Astrocyte of the spinal cord (primary cell): ENCODE measurements at regions not wholly inside any gene's neighbourhood (a gene's known extent, or its start where the extent isn't known, plus 50 kb on each side); places are given as distances from the start of the nearest gene placed in this dataset.

Experiments used
- DNase-seq: peaks from one replicate; pipeline ENCODE4 v3.0.0; 2011; ENCODE audit warnings: low read depth, low spot score
- H3K4me3 ChIP-seq: 2 replicates; pipeline ENCODE4 v1.5.1; 2011; ENCODE audit warnings: low read depth, mild to moderate bottlenecking, low read length, moderate library complexity
- in situ Hi-C: cut with HindIII; loops from 2 replicates; pipeline ENCODE4 v1.10.0; 2017; ENCODE audit warnings: low sequenced_read_pairs
- TF ChIP-seq, protein P1 (sequence below): IDR thresholded peaks from 2 replicates; pipeline ENCODE4 v1.5.1; 2012; ENCODE audit warnings: low read depth, mild to moderate bottlenecking, low read length, inconsistent platforms

DNA sequence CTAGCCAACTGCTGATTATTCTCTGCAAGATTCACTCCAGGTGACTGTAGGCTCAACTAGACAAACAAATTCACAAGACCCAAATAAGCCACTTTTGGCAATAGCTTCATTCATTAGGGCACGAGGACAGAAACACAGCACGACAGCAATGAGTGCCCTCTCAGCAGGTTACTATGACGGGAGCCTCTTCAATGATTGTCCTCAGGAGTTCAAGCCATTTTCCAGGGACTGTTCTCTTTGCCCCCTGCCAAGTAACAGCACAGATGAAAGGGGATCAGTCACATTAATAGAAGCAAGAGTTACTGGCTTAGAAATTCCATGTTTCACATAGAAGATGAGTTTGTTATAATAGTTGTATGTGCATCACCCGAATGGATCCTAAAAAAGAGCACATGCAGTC, 712.2 kb downstream of the CDH8 start:
- no peak for DNase-seq
- in situ Hi-C loops: no loop called here
- no peak overlapping the region for H3K4me3 ChIP-seq
- TF ChIP-seq, protein P1, sequence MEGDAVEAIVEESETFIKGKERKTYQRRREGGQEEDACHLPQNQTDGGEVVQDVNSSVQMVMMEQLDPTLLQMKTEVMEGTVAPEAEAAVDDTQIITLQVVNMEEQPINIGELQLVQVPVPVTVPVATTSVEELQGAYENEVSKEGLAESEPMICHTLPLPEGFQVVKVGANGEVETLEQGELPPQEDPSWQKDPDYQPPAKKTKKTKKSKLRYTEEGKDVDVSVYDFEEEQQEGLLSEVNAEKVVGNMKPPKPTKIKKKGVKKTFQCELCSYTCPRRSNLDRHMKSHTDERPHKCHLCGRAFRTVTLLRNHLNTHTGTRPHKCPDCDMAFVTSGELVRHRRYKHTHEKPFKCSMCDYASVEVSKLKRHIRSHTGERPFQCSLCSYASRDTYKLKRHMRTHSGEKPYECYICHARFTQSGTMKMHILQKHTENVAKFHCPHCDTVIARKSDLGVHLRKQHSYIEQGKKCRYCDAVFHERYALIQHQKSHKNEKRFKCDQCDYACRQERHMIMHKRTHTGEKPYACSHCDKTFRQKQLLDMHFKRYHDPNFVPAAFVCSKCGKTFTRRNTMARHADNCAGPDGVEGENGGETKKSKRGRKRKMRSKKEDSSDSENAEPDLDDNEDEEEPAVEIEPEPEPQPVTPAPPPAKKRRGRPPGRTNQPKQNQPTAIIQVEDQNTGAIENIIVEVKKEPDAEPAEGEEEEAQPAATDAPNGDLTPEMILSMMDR: no peak

DNA sequence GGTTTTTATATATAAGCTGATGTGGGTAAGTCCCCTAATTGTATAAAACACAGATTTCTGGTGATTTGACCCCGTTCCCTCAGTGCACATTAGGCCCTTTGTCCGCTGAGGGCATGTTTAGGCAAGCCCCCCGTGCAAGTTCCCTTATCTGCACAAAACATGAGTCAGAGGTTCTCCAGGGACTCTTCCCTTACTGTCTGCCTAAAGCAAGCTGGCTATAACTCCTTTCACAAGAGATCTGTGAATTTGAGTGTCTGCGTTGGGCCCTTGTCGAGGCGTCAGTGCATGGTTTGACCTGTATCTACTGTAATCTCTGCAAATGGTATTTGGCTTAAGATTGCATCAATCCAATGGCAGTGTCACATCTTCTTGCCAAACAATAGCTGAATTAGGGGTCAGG, 712.8 kb downstream of the CDH8 start:
- TF ChIP-seq, protein P1: no peak
- DNase-seq: no peak
- no peak overlapping the region for H3K4me3 ChIP-seq
- in situ Hi-C loops: no loop called here

DNA sequence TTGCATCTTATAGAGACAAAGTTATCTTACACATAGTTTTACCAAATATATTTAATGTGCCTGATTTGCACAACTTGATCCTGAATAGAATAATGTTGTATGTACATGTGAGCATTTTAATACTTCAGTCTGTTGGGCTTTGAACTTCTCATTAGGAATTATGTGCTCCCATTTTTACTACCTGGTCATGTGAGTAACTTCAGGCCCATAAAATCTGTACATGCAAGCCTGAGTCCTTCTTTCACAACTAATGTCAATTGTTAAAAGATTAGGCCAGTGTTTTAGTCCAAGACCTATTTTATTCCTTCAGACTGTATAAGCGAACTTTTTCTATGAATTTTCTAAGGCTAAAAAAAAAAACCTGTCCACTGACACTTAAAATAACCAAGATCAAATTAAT, 715.4 kb downstream of the CDH8 start:
- DNase-seq: no peak
- in situ Hi-C loops: no loop called here
- TF ChIP-seq, protein P1: no peak
- no peak overlapping the region for H3K4me3 ChIP-seq

DNA sequence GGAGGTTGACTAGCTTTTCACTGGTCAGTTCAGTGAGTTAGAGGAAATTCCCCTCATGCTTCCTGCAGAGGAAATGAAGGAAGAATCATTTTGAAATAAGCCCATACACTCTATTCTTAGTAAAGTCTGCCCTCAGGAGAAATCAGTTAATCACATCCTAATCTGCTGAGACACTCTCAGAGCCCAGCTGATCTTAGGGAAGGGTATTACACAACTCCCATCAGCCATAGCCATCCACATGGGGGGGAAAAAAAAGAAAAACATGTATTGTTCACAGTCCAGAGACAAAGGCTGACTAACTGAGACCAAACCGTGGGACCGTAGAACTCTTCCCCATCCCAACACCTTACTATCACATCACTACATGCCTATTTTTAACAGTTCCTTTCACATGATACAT, 722.3 kb downstream of the CDH8 start:
- in situ Hi-C loops: no loop called here
- DNase-seq: no peak
- TF ChIP-seq, protein P1: no peak
- no peak overlapping the region for H3K4me3 ChIP-seq

DNA sequence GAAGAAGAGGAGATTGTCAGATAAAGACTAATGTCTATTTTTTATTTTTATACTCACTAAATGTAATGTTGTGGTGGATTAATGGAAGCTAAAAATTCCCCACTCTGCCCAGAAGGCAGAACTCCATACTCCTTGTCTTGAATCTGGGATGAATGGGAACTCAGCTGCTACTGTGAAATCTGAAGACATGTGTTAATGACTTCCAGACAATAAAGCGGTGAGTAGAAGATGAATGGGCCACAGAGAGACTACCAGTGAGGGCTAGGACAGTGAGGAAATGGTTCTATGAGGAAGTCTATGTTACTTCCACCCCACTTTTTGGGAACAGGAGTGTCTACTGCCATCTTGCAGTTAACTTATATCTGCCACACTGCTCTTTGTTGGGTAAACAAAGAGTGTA, 726.9 kb downstream of the CDH8 start:
- TF ChIP-seq, protein P1: no peak
- no peak overlapping the region for H3K4me3 ChIP-seq
- DNase-seq: no peak
- in situ Hi-C loops: no loop called here

DNA sequence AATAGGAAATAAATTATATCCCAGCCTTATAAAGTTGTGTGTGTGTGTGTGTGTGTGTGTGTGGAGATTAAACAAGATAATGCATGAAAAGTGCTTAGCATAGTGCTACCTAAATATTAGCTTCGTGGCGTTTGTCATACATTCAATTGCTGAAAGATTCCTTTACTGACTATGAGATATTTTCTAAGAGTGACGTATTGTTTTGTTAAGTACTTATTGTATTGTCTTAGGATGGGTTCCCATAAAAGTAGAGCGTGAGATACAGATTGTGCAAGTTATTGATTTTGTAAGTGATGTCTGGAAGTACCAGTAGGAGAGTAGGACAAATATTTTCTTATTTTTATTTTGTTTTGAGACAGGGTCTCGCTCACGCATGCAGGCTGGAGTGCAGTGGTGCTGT, 730.0 kb downstream of the CDH8 start:
- no peak for DNase-seq
- no peak overlapping the region for H3K4me3 ChIP-seq
- in situ Hi-C loops: no loop called here
- TF ChIP-seq, protein P1: no peak

DNA sequence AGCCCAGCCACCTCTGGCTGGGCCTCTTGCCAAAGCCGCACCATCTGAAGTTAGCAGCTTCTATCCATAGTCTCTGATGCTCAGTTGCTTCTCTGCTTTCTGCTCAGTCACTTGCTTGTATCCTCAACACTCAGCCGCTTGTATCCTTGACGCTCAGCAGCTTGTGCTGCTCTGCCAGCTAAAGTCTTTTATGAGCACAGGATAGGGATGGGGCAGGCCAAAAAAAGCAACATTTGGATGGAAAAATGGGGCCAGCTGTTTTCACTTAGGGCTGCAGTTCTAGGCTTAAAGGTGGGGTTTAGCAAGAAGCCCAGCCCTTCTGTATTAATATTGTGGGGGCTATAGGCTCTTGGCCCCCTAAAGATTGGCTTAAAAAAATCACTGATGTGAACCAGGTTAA, 739.4 kb downstream of the CDH8 start:
- no peak overlapping the region for H3K4me3 ChIP-seq
- no peak for DNase-seq
- in situ Hi-C loops: no loop called here
- TF ChIP-seq, protein P1: no peak
